H1 (cell line): ENCODE measurements at regions not wholly inside any gene's neighbourhood (a gene's known extent, or its start where the extent isn't known, plus 50 kb on each side); places are given as distances from the start of the nearest gene placed in this dataset.

Source experiments
- CHD2 ChIP-seq: IDR thresholded peaks from 2 replicates; pipeline ENCODE4 v1.6.1; 2012; ENCODE audit warnings: low read length, improper control_type of control experiment
- FOSL1 ChIP-seq: IDR thresholded peaks from 2 replicates; pipeline ENCODE4 v1.6.1; 2011; ENCODE audit warnings: mild to moderate bottlenecking, low read depth, low read length, moderate library complexity; ENCODE audit not compliant: insufficient read depth
- GTF2F1 ChIP-seq: IDR thresholded peaks from 2 replicates; pipeline ENCODE4 v1.6.1; 2012; ENCODE audit warnings: low read depth, low read length, improper control_type of control experiment, borderline replicate concordance

DNA sequence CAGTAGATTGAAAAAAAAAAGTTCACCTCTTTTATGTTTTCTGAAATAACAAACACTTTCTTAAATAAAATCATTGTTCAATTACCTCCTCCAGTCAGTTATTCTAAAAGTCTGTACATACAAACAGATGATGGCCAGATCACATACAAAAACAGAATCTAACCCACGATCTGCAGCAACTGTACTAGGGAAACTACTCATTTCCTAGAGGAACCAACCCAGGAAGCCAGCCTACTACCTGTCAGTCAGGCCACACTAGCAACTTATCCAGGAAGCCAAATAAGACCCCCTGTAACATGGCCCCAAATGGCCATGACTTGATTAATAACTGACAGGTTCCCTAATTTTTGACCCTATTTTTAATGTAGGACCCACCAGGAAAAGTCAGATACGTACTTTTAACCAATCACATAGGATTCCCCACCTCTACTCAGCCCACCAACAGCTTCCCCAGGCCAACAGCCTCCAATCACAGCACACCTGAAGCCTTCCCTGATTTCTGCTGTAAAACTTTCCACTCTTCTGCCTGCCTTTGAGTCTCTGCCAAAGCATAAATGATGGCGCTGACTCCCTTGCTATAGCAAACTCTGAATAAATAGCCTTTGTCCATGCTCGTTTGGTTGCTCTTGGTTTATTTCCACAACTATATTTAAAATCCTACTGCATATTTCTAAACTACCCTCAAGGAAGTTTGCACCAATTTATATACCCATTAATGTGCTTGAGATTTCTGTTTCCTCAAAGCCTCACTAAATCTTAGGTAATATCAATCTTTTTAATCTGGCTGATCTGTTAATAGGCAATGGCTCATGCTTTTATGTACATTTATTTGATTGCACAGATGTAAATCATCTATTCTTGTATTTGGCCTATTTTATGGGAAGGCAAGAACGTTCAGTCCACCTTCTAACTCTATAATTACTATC, 486.4 kb downstream of the FBXO15 start (continued):
- TF ChIP-seq FOSL1 (no peak), CHD2 (no peak), GTF2F1 (no peak)
- TF ChIP-seq, all 59 proteins: peak for 0
